Right ventricle myocardium inferior (tissue), 1 donor: ENCODE measurements at regions not wholly inside any gene's neighbourhood (a gene's known extent, or its start where the extent isn't known, plus 50 kb on each side); places are given as distances from the start of the nearest gene placed in this dataset.

Experiments used
- ATAC-seq: fragments of 200-7000 bp; cut with Tn5 transposase; one replicate; pipeline ENCODE4 v1.9.1; 2020; ENCODE audit warnings: mild to moderate bottlenecking, moderate library complexity
- DNase-seq: peaks from one replicate; pipeline ENCODE4 v3.0.0; 2021; ENCODE audit errors: missing footprints
- intact Hi-C: fragments of 100-400 bp; cut with DNase I; formaldehyde crosslinking; loops from one replicate; pipeline ENCODE4 v1.11.0; 2022
- donor health status: DM: no; HTN: yes; CAD: no; lungs with severe emphysema.

- no peak for DNase-seq
- intact Hi-C loops, result no loop called here
Measured at GRCh38 chr10:57535306-57535705, 732.4 kb downstream of the IPMK start.

GRCh38 chr10:57513637-57514036 is 754.1 kb downstream of the IPMK start:
- no peak for ATAC-seq
- no peak for DNase-seq
- intact Hi-C loops, result no loop called here

More at GRCh38 chr10:57535306-57535705, 732.4 kb downstream of the IPMK start:
- no peak for ATAC-seq

DNA sequence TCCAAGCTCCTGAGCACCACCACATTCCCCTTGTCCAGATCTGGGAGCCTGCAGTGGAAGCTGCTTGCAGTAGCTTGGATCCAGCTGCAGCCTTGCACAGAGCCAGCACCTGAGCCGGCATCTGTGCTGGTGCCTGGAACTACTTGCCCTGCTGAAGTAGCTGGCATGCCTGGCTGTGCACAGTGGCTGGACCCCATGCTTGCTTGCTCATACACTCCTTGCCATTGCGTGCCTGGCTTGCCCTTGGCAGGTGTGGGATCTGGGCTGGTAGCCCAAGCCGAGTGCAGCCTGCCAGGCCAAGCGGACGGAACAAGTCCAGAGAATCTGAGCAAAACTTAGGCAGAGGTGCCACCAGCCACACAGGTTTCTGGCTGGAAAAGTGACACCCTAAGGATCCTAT is 759.9 kb downstream of the IPMK start:
- DNase-seq (no peak), ATAC-seq (no peak)
- intact Hi-C loops, result no loop called here

- no peak for ATAC-seq
- intact Hi-C loops, result no loop called here
- no peak for DNase-seq
Measured at GRCh38 chr10:57506414-57507094, 761.1 kb downstream of the IPMK start.

DNA sequence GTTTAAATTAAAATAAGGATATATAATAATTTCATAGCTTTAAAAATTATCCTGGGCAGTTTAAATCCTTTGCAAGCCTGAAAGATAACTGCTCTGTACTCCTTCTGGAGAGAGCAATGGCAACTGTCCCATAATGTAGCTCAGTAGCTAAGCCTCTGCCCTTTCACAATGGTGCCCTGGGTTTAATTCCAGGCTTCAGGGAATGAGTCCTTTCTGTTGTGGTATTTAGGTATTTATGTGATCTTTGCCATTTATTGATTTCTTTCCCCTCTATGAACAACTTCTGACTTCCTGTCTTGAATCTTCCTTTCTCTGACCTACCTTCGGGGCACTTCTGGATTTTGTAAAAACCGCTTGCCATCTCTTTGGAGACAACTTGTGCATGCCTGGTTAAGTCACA is 773.2 kb downstream of the IPMK start:
- intact Hi-C loops, result no loop called here
- DNase-seq, result no peak
- ATAC-seq, result no peak

DNA sequence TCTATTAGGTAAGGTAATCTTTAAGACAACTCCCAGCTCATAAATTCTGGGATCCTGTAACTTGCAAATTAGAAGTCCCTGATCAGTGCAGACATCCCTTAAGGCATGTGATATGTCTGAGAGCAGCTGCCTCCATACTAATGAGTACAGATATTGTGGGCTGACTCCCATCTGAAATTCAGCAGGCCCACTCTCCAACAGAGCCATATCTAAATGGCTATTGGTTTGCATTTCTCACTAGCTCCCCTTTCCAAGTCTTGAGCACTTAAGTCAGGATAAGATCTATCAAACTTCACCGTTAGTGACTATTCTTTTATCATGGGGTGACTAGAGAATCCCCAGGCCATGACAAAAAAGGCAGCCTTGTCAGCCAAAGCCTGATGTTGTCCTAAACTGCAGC is 785.4 kb downstream of the IPMK start:
- no peak for DNase-seq
- intact Hi-C loops, result no loop called here
- ATAC-seq, result no peak

DNA sequence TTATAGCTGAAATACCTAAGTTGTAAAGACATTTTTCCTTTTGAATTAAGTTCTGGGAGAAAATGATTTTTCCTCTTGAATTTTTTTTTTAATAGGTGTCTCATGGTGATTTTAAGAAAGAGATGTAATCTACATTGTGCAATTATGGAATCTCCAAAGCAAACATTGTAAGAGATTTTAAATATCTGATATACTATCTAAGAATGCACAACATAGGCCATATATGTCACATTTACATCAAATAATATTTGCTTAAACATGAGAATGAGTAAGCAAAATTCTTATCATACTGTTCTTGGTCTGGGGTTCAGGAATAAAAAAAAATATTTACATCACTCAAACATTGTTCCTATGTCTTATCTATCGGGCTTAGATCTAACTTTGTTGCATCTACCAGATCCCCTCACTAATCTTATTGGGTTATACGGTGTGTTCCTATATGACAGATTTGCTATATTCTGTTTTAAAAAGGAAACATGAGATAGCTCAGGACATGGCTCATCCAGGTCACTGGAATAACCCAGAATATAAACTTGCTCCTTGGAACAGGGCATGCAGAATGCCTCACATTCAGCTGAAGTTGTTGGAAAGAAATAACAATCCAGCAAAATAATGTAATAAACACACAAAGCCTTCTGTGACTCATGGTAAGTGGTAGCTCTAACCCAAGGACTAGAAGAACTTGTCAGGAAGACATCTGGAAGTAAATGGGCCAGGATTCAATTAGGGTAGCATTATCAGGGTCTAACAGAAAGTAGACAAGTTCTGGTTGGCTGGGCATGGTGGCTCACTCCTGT is 794.7 kb downstream of the IPMK start:
- intact Hi-C loops, result no loop called here
- ATAC-seq (no peak), DNase-seq (no peak)

- no peak for ATAC-seq
- intact Hi-C loops, result no loop called here
- DNase-seq, result no peak
Measured at GRCh38 chr10:57468894-57469432, 798.7 kb downstream of the IPMK start.

GRCh38 chr10:57465155-57465554 is 802.5 kb downstream of the IPMK start:
- intact Hi-C loops, result no loop called here
- DNase-seq, result no peak
- ATAC-seq, result no peak

GRCh38 chr10:57460540-57460939 is 807.2 kb downstream of the IPMK start:
- DNase-seq, result no peak
- intact Hi-C loops, result no loop called here
- no peak for ATAC-seq

GRCh38 chr10:57457972-57458512 is 809.7 kb downstream of the IPMK start:
- ATAC-seq, result no peak
- intact Hi-C loops, result no loop called here

GRCh38 chr10:57430376-57430775 is 837.3 kb downstream of the IPMK start:
- intact Hi-C loops, result no loop called here
- ATAC-seq (no peak), DNase-seq (no peak)

More at GRCh38 chr10:57457972-57458512, 809.7 kb downstream of the IPMK start:
- no peak for DNase-seq

DNA sequence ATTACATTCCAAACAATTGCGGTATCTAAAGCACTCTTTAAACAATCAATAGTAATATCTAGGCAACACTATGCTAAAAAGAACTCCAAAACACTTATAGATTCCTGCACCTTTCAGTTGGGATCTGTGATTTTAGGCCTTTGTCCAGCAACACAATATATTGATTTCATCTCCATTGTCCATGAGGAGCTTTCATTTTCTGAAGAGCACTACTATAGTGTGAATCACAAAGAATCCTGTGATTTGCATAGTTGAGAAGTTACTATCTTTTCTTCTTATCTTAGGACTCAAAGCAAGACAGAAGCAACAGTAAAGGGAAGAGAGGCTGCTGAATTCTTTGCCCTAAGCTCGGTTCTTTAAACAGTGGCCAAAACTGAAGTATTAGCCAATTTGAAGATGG is 846.8 kb downstream of the IPMK start:
- no peak for DNase-seq
- intact Hi-C loops, result no loop called here
- ATAC-seq, result no peak

GRCh38 chr10:57418476-57418875 is 849.2 kb downstream of the IPMK start:
- intact Hi-C loops, result no loop called here
- ATAC-seq, result no peak
- no peak for DNase-seq

- intact Hi-C loops, result no loop called here
- no peak for ATAC-seq
- DNase-seq, result no peak
Measured at GRCh38 chr10:57395923-57396322, 871.8 kb downstream of the IPMK start.

GRCh38 chr10:57367412-57367811 is 900.3 kb downstream of the IPMK start:
- intact Hi-C loops, result no loop called here
- DNase-seq (no peak), ATAC-seq (no peak)

DNA sequence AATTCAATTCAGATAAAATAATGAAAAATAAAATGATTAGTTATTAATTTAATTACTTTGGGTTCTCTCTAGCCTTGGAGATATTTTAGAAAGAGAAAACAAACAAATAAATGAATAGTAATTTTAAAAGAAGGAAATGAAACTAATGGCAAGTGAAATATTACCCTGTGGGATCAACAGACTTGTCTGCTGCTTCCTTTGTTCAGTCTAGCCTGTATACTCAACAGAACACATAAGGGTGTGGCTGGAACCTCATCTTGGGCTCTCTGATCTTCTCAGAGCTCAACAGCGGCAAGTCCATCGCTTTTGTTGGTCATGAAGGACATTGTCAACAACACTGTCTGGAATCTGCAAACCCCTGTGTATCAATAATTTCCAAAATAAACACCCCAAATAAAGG is 904.9 kb downstream of the IPMK start:
- ATAC-seq, result no peak
- intact Hi-C loops, result no loop called here
- no peak for DNase-seq

- DNase-seq (no peak), ATAC-seq (no peak)
- intact Hi-C loops, result no loop called here
Measured at GRCh38 chr10:57353403-57354003, 914.2 kb downstream of the IPMK start.

DNA sequence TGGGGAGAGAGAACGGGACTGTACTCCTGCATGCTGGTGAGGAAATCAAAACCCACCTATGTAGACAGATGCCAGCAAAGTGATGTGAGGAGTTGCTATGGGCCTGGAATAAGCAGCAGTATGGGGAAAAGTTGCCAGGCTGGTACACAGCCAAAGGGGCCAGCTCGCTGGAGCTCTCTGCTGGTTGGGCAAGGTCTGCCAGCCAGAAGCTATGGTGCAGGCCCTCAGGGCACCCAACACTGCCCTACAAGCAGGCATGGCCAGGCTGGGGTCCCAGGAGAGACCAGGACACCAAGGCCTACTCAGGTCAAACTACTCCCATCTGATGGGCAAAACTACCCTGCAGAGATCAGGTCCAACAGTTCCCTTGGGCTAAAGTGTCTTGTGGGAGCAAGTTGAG is 916.6 kb downstream of the IPMK start:
- DNase-seq (no peak), ATAC-seq (no peak)
- intact Hi-C loops, result no loop called here

DNA sequence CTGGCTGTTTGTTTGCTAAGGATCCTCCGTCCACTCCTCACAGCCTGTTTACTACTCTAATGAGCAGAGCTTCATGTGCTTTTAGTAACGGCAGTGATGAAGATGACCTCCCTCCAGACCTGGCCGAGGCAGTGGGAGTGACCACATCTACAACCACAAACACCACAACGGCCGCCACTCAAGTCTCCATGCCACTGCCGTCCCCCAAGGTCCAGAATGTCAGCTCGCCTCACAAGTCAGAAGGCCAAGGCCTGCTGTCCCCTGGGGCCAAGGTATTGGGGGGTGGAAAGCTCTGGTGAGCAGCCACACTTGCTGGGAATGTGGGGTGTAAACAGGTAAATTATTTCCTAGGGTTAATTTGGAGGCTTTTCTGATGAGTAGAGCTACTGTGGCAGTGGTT is 926.4 kb downstream of the IPMK start:
- intact Hi-C loops, result loop anchor here (5.0 to 10.0 kb wide), 2 partner anchors 316 to 814 kb away; no protein-coding TSS in a partner anchor
- DNase-seq (no peak), ATAC-seq (no peak)
